NB4 (cell line): ENCODE measurements at regions not wholly inside any gene's neighbourhood (a gene's known extent, or its start where the extent isn't known, plus 50 kb on each side); places are given as distances from the start of the nearest gene placed in this dataset.
"Not testable (repeated sequence)": the region's sequence is repeated elsewhere in the genome, so short reads cannot be mapped to it uniquely, and the experiment has no call there.

Experiments
- DNase-seq: peaks from one replicate; pipeline ENCODE4 v3.0.0; 2010; ENCODE audit warnings: low read depth
- H3K4me3 ChIP-seq: one replicate; pipeline ENCODE4 v1.5.1; 2011; ENCODE audit warnings: mild to moderate bottlenecking, low read depth, low read length, moderate library complexity
- MYC ChIP-seq: IDR thresholded peaks from 2 replicates; pipeline ENCODE4 v1.6.1; 2011; ENCODE audit warnings: low read depth, low read length
- POLR2A ChIP-seq: IDR thresholded peaks from 2 replicates; pipeline ENCODE4 v1.6.1; 2011; ENCODE audit warnings: mild to moderate bottlenecking; ENCODE audit not compliant: insufficient read length; ENCODE audit errors: extremely low read depth
- TF ChIP-seq, protein P1 (sequence below): IDR thresholded peaks from one replicate; pipeline ENCODE4 v1.5.1; 2012; ENCODE audit warnings: low read depth, low read length
- TF ChIP-seq, protein P2 (sequence below): IDR thresholded peaks from 2 replicates; pipeline ENCODE4 v1.6.1; 2011; ENCODE audit warnings: low read depth, low read length

DNA sequence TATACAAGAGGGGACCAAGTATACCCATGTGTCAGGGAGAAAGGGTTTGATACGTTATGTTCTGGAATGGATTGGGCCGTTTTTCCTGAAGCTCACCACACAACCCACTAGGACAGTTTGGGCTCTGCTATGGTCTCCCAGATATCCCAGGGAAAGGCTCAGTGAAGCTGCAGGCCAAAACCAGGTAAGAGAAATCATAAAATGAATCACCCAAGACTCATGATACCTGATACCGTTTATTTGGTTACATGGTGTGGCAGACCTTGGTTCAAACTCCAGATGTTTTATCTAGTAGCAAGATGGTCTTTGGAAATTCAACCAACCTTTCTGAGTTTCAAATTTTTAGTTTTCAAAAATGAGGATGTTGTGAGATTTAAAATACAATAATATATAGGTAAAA, 177.6 kb downstream of the C12orf75 start:
- DNase-seq = no peak
- H3K4me3 ChIP-seq = no peak overlapping the region
- TF ChIP-seq, protein P1, sequence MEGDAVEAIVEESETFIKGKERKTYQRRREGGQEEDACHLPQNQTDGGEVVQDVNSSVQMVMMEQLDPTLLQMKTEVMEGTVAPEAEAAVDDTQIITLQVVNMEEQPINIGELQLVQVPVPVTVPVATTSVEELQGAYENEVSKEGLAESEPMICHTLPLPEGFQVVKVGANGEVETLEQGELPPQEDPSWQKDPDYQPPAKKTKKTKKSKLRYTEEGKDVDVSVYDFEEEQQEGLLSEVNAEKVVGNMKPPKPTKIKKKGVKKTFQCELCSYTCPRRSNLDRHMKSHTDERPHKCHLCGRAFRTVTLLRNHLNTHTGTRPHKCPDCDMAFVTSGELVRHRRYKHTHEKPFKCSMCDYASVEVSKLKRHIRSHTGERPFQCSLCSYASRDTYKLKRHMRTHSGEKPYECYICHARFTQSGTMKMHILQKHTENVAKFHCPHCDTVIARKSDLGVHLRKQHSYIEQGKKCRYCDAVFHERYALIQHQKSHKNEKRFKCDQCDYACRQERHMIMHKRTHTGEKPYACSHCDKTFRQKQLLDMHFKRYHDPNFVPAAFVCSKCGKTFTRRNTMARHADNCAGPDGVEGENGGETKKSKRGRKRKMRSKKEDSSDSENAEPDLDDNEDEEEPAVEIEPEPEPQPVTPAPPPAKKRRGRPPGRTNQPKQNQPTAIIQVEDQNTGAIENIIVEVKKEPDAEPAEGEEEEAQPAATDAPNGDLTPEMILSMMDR = no peak
- no peak for TF ChIP-seq MYC
- TF ChIP-seq POLR2A = no peak
- TF ChIP-seq, protein P2, sequence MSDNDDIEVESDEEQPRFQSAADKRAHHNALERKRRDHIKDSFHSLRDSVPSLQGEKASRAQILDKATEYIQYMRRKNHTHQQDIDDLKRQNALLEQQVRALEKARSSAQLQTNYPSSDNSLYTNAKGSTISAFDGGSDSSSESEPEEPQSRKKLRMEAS = no peak

DNA sequence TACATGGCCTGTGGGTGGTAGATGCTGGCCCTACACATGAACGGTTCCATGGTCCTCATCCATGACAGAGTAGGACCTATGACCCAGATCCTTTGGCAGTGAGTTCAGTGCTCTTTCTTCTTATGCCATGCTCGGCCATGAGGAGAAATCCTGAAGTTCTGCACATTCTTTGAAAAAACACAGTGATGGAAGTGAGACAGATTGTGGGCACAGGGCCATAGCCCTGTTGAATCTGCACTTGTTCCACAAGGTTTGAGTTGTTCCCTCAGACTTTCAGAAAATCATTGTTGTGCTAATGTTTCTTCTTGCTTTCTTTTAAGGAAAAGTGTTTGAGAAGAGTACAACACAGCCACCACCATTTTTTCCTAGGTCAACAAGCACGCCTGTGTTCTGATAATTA, 180.0 kb downstream of the C12orf75 start:
- DNase-seq = no peak
- H3K4me3 ChIP-seq = no peak overlapping the region
- TF ChIP-seq, protein P2 = no peak
- TF ChIP-seq MYC (no peak), POLR2A (no peak)
- TF ChIP-seq, protein P1 = no peak

DNA sequence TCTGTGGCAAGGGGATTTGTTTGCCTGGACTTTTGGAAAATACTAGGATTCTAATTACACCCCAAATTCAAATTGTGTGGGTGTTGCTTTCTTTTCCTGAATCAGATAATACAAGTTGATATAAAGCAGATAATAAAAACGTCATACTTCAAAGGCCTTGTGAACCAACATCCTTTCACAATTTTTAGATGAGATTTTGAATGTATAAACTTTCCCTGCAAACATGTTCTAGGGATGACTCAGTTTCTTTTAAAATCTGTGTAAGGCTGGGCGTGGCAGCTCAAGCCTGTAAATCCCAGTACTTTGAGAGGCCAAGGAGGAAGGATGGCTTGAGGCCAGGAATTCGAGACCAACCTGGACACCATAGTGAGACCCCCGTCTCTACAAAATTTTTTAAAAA, 182.4 kb downstream of the C12orf75 start:
- H3K4me3 ChIP-seq, DNase-seq: not testable (repeated sequence)

DNA sequence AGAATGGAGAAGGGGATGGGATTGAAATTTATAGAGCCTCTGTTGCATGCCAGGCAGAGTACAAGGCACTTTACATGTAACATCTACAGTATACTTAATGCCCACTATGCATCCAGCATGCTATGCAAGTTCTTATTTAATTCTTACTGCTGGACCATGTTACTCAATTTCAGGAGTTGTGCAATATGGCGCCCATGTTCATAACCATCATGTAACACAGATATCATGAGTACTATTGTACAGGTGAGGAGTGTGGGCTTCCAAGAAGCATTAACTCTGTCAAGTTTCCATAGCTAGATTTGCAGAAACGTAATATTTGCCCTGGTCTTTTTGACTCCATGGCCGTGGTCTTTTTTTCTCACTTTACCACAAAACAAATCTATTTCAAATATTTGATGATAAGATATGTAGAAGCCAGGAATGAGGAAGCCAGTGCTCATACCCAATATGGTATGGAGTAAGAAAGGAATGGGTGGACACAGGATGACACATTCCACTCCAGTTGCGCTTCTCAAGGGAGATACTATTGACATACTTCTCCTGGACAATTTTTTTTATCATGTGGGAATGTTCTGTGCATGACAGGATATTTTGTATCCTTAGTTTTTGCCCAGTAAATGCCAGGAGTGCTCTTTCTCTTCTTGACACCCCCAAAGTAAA, 191.8 kb downstream of the C12orf75 start:
- DNase-seq = peak; percentile 25
- TF ChIP-seq, protein P1 = no peak
- no peak for TF ChIP-seq POLR2A
- TF ChIP-seq MYC = no peak
- TF ChIP-seq, protein P2 = no peak
- H3K4me3 ChIP-seq = no peak overlapping the region

DNA sequence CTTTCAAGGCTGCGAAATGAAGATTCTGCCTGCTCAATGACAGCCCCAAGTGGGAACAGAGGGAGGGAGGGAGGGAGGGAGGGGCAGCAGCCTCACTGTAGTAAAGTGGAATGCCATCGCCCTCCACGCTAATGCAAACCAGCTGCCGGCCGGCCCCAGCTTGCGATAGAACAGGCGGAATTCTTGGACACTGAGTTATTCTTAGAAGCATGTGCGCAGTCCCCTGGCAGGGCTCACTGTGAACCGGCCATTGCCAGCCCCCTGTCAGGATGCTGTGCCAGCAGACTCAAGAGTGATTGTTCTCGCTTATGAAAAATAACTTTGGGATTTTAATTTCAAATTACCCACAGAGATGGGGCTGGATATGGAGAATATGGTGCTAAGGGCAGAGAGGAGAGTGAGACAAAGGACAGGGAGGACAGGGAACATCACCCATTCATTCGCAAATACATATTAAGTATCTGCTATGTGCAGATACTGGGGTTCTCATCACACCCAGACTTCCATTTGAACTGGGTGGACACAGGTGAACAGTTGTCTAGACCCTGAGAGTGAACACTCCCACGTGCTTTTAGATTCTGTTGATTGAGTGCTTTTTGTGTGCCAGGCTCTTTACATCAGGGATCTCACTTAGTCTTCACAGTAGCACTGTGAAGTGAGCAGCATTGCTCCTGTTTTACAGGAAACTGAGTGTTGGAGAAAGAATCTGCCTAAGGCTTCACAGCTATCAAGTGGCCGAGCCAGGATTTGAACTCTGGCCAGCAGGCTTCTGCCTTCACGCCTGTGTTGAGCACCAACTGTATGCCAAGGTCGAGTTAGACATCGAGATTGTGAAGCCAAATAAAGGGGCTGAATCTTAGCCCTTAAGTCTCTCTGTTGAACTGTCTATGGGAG, 192.9 kb downstream of the C12orf75 start:
- DNase-seq = no peak

DNA sequence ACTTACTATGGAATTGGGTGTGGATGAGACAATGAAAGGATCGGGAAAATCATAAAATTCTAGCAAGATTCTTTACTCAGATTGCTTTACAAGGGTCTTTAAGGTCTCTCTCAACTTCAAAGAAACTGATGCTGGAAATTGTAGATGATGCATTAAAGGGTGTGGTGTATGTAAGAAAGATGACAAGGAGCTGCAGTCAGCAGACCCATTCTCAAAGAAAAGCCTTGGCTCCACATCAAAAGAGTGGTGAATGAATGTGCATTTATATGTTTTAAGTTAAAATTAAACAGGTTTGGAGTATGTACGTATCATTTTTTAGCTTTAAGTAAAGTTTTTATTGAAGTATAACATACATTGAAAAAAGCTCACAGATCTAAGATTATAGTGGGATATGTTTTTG, 194.5 kb downstream of the C12orf75 start:
- TF ChIP-seq, protein P1 = no peak
- TF ChIP-seq, protein P2 = no peak
- TF ChIP-seq POLR2A (no peak), MYC (no peak)
- no peak overlapping the region for H3K4me3 ChIP-seq
- no peak for DNase-seq

More for the DNA sequence above, 192.9 kb downstream of the C12orf75 start:
- TF ChIP-seq POLR2A (no peak), MYC (no peak)
- TF ChIP-seq, protein P1 = no peak
- TF ChIP-seq, protein P2 = no peak
- no peak overlapping the region for H3K4me3 ChIP-seq
